H9 (cell line): ENCODE measurements at regions not wholly inside any gene's neighbourhood (a gene's known extent, or its start where the extent isn't known, plus 50 kb on each side); places are given as distances from the start of the nearest gene placed in this dataset.

Experiments
- DNase-seq: peaks from one replicate; pipeline ENCODE4 v3.0.0-alpha.2; 2017
- H2AFZ ChIP-seq: one replicate; pipeline ENCODE4 v1.6.1; 2013; ENCODE audit warnings: mild to moderate bottlenecking, low read length, control low read depth, moderate library complexity
- H2AK5ac ChIP-seq: 2 replicates; pipeline ENCODE4 v1.6.1; 2013; ENCODE audit warnings: low read length, control low read depth, mixed read lengths; ENCODE audit not compliant: insufficient read length
- H2BK120ac ChIP-seq: one replicate; pipeline ENCODE4 v1.6.1; 2013; ENCODE audit warnings: low read depth, mild to moderate bottlenecking, low read length, control low read depth, inconsistent platforms; ENCODE audit not compliant: poor library complexity, severe bottlenecking
- H2BK12ac ChIP-seq: 2 replicates; pipeline ENCODE4 v1.6.1; 2013; ENCODE audit warnings: low read length, control low read depth, mixed read lengths, low read depth; ENCODE audit not compliant: insufficient read length
- H2BK15ac ChIP-seq: 2 replicates; pipeline ENCODE4 v1.6.1; 2013; ENCODE audit warnings: low read depth, low read length, control low read depth
- H2BK20ac ChIP-seq: one replicate; pipeline ENCODE4 v1.6.1; 2013; ENCODE audit warnings: low read depth, mild to moderate bottlenecking, low read length, control low read depth, inconsistent platforms; ENCODE audit not compliant: poor library complexity, severe bottlenecking
- H2BK5ac ChIP-seq: 2 replicates; pipeline ENCODE4 v1.6.1; 2013; ENCODE audit warnings: low read length, control low read depth, mixed read lengths; ENCODE audit not compliant: insufficient read length
- H3K14ac ChIP-seq: 2 replicates; pipeline ENCODE4 v1.6.1; 2013; ENCODE audit warnings: low read length, control low read depth; ENCODE audit not compliant: insufficient read depth
- H3K18ac ChIP-seq: 2 replicates; pipeline ENCODE4 v1.6.1; 2013; ENCODE audit warnings: low read depth, mild to moderate bottlenecking, mixed read lengths, low read length, control low read depth; ENCODE audit not compliant: insufficient read length
- H3K23ac ChIP-seq: 2 replicates; pipeline ENCODE4 v1.6.1; 2013; ENCODE audit warnings: low read length, control low read depth, mixed read lengths, low read depth; ENCODE audit not compliant: insufficient read length
- H3K23me2 ChIP-seq: 2 replicates; pipeline ENCODE4 v1.6.1; 2013; ENCODE audit warnings: low read depth, mild to moderate bottlenecking, mixed read lengths, low read length, control low read depth; ENCODE audit not compliant: insufficient read length, poor library complexity, severe bottlenecking
- H3K27ac ChIP-seq: 2 replicates; pipeline ENCODE4 v1.5.1; 2013; ENCODE audit warnings: low read length, control low read depth, mixed read lengths, low read depth; ENCODE audit not compliant: insufficient read length
- H3K27me3 ChIP-seq: 2 replicates; pipeline ENCODE4 v1.6.1; 2013; ENCODE audit warnings: low read length, control low read depth, inconsistent platforms; ENCODE audit not compliant: insufficient read depth
- H3K4ac ChIP-seq: 2 replicates; pipeline ENCODE4 v1.6.1; 2013; ENCODE audit warnings: low read depth, mild to moderate bottlenecking, control low read depth, inconsistent platforms, low read length, moderate library complexity
- H3K4me1 ChIP-seq: 2 replicates; pipeline ENCODE4 v1.6.1; 2013; ENCODE audit warnings: low read length, control low read depth, inconsistent platforms; ENCODE audit not compliant: insufficient read depth
- H3K4me2 ChIP-seq: 2 replicates; pipeline ENCODE4 v1.6.1; 2013; ENCODE audit warnings: low read length, control low read depth, mixed read lengths; ENCODE audit not compliant: insufficient read length, insufficient read depth
- H3K56ac ChIP-seq: 2 replicates; pipeline ENCODE4 v1.6.1; 2013; ENCODE audit warnings: low read depth, mild to moderate bottlenecking, mixed read lengths, low read length, control low read depth; ENCODE audit not compliant: insufficient read length
- H3K79me1 ChIP-seq: 2 replicates; pipeline ENCODE4 v1.6.1; 2013; ENCODE audit warnings: low read depth, mild to moderate bottlenecking, moderate library complexity, low read length, control low read depth, inconsistent platforms; ENCODE audit not compliant: insufficient read depth, poor library complexity, severe bottlenecking
- H3K79me2 ChIP-seq: 2 replicates; pipeline ENCODE4 v1.6.1; 2013; ENCODE audit warnings: low read length, control low read depth, inconsistent platforms; ENCODE audit not compliant: insufficient read depth
- H3K9ac ChIP-seq: 2 replicates; pipeline ENCODE4 v1.6.1; 2013; ENCODE audit warnings: low read length, control low read depth, mixed read lengths; ENCODE audit not compliant: insufficient read length; ENCODE audit errors: extremely low read depth
- H3K9me3 ChIP-seq: one replicate; pipeline ENCODE4 v1.6.1; 2013; ENCODE audit warnings: low read depth, low read length, inconsistent platforms; ENCODE audit not compliant: control insufficient read depth
- H3T11ph ChIP-seq: one replicate; pipeline ENCODE4 v1.6.1; 2013; ENCODE audit warnings: mild to moderate bottlenecking, low read length, control low read depth, inconsistent platforms
- H4K20me1 ChIP-seq: one replicate; pipeline ENCODE4 v1.6.1; 2013; ENCODE audit not compliant: control insufficient read depth, insufficient read length, insufficient read depth
- H4K5ac ChIP-seq: 2 replicates; pipeline ENCODE4 v1.6.1; 2013; ENCODE audit warnings: low read depth, mild to moderate bottlenecking, mixed read lengths, low read length, control low read depth; ENCODE audit not compliant: insufficient read length
- H4K8ac ChIP-seq: replicated peaks from 2 replicates; pipeline ENCODE4 v1.6.1; 2013; ENCODE audit warnings: low read length, control low read depth, mixed read lengths, low read depth; ENCODE audit not compliant: insufficient read length
- H4K91ac ChIP-seq: 2 replicates; pipeline ENCODE4 v1.6.1; 2013; ENCODE audit warnings: low read depth, mild to moderate bottlenecking, moderate library complexity, mixed read lengths, low read length, control low read depth; ENCODE audit not compliant: insufficient read length
- H3K27ac Mint-ChIP-seq, 3 experiments: 2 replicates in 2 of 3; 3 replicates in 1 of 3; pipeline ENCODE4 v1.8.0; 2020 to 2021; ENCODE audit warnings: mixed read lengths in 3 of 3, mild to moderate bottlenecking in 1 of 3, moderate library complexity in 1 of 3
- H3K27me3 Mint-ChIP-seq: 2 replicates; pipeline ENCODE4 v1.8.0; 2021; ENCODE audit warnings: low read depth, mild to moderate bottlenecking, moderate library complexity, mixed read lengths
- H3K36me3 Mint-ChIP-seq, 3 experiments: 2 replicates in 2 of 3; 3 replicates in 1 of 3; pipeline ENCODE4 v1.8.0; 2020 to 2021; ENCODE audit warnings: low read depth in 3 of 3, mixed read lengths in 3 of 3; ENCODE audit not compliant: insufficient read depth in 1 of 3
- H3K4me1 Mint-ChIP-seq, 2 experiments: 2 replicates each; pipeline ENCODE4 v1.8.0; 2020; ENCODE audit warnings: mixed read lengths in 2 of 2
- H3K4me3 Mint-ChIP-seq, 2 experiments: 2 replicates in 1 of 2; 3 replicates in 1 of 2; pipeline ENCODE4 v1.8.0; 2020 to 2021; ENCODE audit warnings: mild to moderate bottlenecking in 2 of 2, mixed read lengths in 2 of 2, moderate library complexity in 1 of 2
- H3K9me3 Mint-ChIP-seq, 2 experiments: 2 replicates in 1 of 2; 3 replicates in 1 of 2; pipeline ENCODE4 v1.8.0; 2020; ENCODE audit warnings: mild to moderate bottlenecking in 2 of 2, mixed read lengths in 2 of 2, moderate library complexity in 1 of 2
- CTCF ChIP-seq: fragments of 200-600 bp; sonication (generic); conservative IDR thresholded peaks from 3 replicates; pipeline ENCODE4 v1.8.0; 2021; ENCODE audit warnings: antibody characterized with exemption, mild to moderate bottlenecking
- WGBS: extraction: QIAGEN DNeasy Blood & Tissue Kit; methylation state at CpG from one replicate; pipeline ENCODE4 v1.1.7; 2013; ENCODE audit warnings: missing lambda C conversion rate, low lambda C conversion rate, mixed read lengths; ENCODE audit not compliant: insufficient read length; ENCODE audit errors: extremely low coverage; 5-methylcytosine and 5-hydroxymethylcytosine counted together

GRCh38 chr10:113438652-113439051 is 114.2 kb upstream of the HABP2 start:
- no peak overlapping the region for H4K8ac ChIP-seq
- H3K27me3 ChIP-seq: no peaks in the 10 kb centered on the region
- H3K4ac ChIP-seq: no peak overlapping the region
- no peak overlapping the region for H3K56ac ChIP-seq
- H2BK120ac ChIP-seq: no peak overlapping the region
- H4K20me1 ChIP-seq: peaks cover 4% of the 10 kb centered on the region
- H3K9ac ChIP-seq: no peak overlapping the region
- H3K23me2 ChIP-seq: no peaks in the 10 kb centered on the region
- TF ChIP-seq CTCF: no peak
- no peak overlapping the region for H3T11ph ChIP-seq
- Mint-ChIP-seq H3K36me3 (no peaks in the 10 kb centered on the region), H3K4me3 (no peak overlapping the region), H3K27ac (no peak overlapping the region), H3K9me3 (no peaks in the 10 kb centered on the region), H3K27me3 (peaks cover 29% of the 10 kb centered on the region), H3K4me1 (no peaks in the 10 kb centered on the region)
- H2BK20ac ChIP-seq: no peak overlapping the region
- no peaks in the 10 kb centered on the region for H3K9me3 ChIP-seq
- no peak overlapping the region for H2AFZ ChIP-seq
- no peak overlapping the region for H4K5ac ChIP-seq
- DNase-seq: no peak
- no peak overlapping the region for H3K27ac ChIP-seq
- no peak overlapping the region for H3K18ac ChIP-seq
- no peaks in the 10 kb centered on the region for H3K79me1 ChIP-seq
- no peak overlapping the region for H3K4me2 ChIP-seq
- WGBS: no CpG with 5 or more reads among the region's 2 CpGs
- no peaks in the 10 kb centered on the region for H3K4me1 ChIP-seq
- no peak overlapping the region for H3K23ac ChIP-seq
- no peak overlapping the region for H3K14ac ChIP-seq
- no peak overlapping the region for H2AK5ac ChIP-seq
- H2BK12ac ChIP-seq: no peak overlapping the region
- no peaks in the 10 kb centered on the region for H3K79me2 ChIP-seq
- no peak overlapping the region for H2BK5ac ChIP-seq
- no peak overlapping the region for H2BK15ac ChIP-seq
- H4K91ac ChIP-seq: no peak overlapping the region
